GM23338 (cell line): ENCODE measurements at regions not wholly inside any gene's neighbourhood (a gene's known extent, or its start where the extent isn't known, plus 50 kb on each side); places are given as distances from the start of the nearest gene placed in this dataset.

Experiments used
- ATAC-seq: fragments of 200-7000 bp; cut with Tn5 transposase; 3 replicates; pipeline ENCODE4 v1.9.1; 2020
- DNase-seq: peaks from one replicate; pipeline ENCODE4 v3.0.0-alpha.2; 2015; ENCODE audit warnings: low spot score
- H2AFZ ChIP-seq: fragments of 200-600 bp; sonication (generic); 2 replicates; pipeline ENCODE4 v1.8.0; 2016; ENCODE audit warnings: antibody characterized with exemption, mild to moderate bottlenecking, moderate library complexity
- H3F3A ChIP-seq: fragments of 200-600 bp; sonication (generic); replicated peaks from 2 replicates; pipeline ENCODE4 v1.8.0; 2017; ENCODE audit warnings: antibody characterized with exemption, mixed run types, low read depth
- H3K27ac ChIP-seq: fragments of 200-600 bp; sonication (generic); 2 replicates; pipeline ENCODE4 v1.6.1; 2016; ENCODE audit warnings: low read depth
- H3K27me3 ChIP-seq: fragments of 200-600 bp; sonication (generic); 2 replicates; pipeline ENCODE4 v1.8.0; 2016; ENCODE audit warnings: mild to moderate bottlenecking, mixed run types, moderate library complexity; ENCODE audit not compliant: insufficient read depth
- H3K36me3 ChIP-seq: fragments of 200-600 bp; sonication (generic); 2 replicates; pipeline ENCODE4 v1.8.0; 2016; ENCODE audit warnings: mild to moderate bottlenecking; ENCODE audit not compliant: insufficient read depth
- H3K4me1 ChIP-seq: fragments of 200-600 bp; sonication (generic); 2 replicates; pipeline ENCODE4 v1.8.0; 2016; ENCODE audit warnings: mild to moderate bottlenecking, moderate library complexity; ENCODE audit not compliant: insufficient read depth
- H3K4me2 ChIP-seq: fragments of 200-600 bp; sonication (generic); 2 replicates; pipeline ENCODE4 v1.7.1; 2017; ENCODE audit warnings: mixed run types
- H3K4me3 ChIP-seq: fragments of 200-600 bp; sonication (generic); 2 replicates; pipeline ENCODE4 v1.6.1; 2016; ENCODE audit warnings: mixed run types
- H3K79me2 ChIP-seq: fragments of 200-600 bp; sonication (generic); replicated peaks from 2 replicates; pipeline ENCODE4 v1.8.0; 2017; ENCODE audit warnings: mild to moderate bottlenecking; ENCODE audit not compliant: insufficient read depth
- H3K9me2 ChIP-seq: fragments of 200-600 bp; sonication (generic); 2 replicates; pipeline ENCODE4 v1.8.0; 2017; ENCODE audit not compliant: insufficient read depth
- H4K20me1 ChIP-seq: fragments of 200-600 bp; sonication (generic); replicated peaks from 2 replicates; pipeline ENCODE4 v1.8.0; 2017; ENCODE audit warnings: mild to moderate bottlenecking; ENCODE audit not compliant: insufficient read depth
- H3K27ac Mint-ChIP-seq: 2 replicates; pipeline ENCODE4 v1.8.0; 2020; ENCODE audit warnings: inconsistent platforms, mild to moderate bottlenecking, moderate library complexity, mixed read lengths
- H3K27me3 Mint-ChIP-seq: 3 replicates; pipeline ENCODE4 v1.8.0; 2022; ENCODE audit warnings: low read depth, mild to moderate bottlenecking, moderate library complexity, mixed read lengths, inconsistent platforms; ENCODE audit not compliant: insufficient read depth, poor library complexity
- H3K36me3 Mint-ChIP-seq: 3 replicates; pipeline ENCODE4 v1.8.0; 2021; ENCODE audit warnings: low read depth, mild to moderate bottlenecking, inconsistent platforms, moderate library complexity, mixed read lengths
- H3K4me1 Mint-ChIP-seq: 3 replicates; pipeline ENCODE4 v1.8.0; 2020; ENCODE audit warnings: mild to moderate bottlenecking, inconsistent platforms, mixed read lengths
- H3K4me3 Mint-ChIP-seq: 3 replicates; pipeline ENCODE4 v1.8.0; 2021; ENCODE audit warnings: moderate library complexity, mild to moderate bottlenecking, inconsistent platforms, mixed read lengths
- H3K9me3 Mint-ChIP-seq: 3 replicates; pipeline ENCODE4 v1.8.0; 2020; ENCODE audit warnings: moderate library complexity, mild to moderate bottlenecking, inconsistent platforms, mixed read lengths
- CREB1 ChIP-seq: fragments of 250-450 bp; sonication (Bioruptor Pico); IDR thresholded peaks from 2 replicates; pipeline ENCODE4 v1.5.0; 2020; ENCODE audit warnings: low read depth, mild to moderate bottlenecking, moderate library complexity
- CTCF ChIP-seq, 2 experiments: fragments of 200-600 bp in 1 of 2; sonication (generic) in 1 of 2; conservative IDR thresholded peaks; 2 replicates each; pipeline versions ENCODE4 v1.5.1 to v1.6.1; 2016 to 2017; ENCODE audit warnings: antibody characterized with exemption in 2 of 2, low read depth in 2 of 2, mild to moderate bottlenecking in 2 of 2, moderate library complexity in 1 of 2
- ETS1 ChIP-seq: IDR thresholded peaks from 2 replicates; pipeline ENCODE4 v1.6.1; 2016; ENCODE audit warnings: antibody characterized with exemption
- NANOG ChIP-seq: IDR thresholded peaks from 2 replicates; pipeline ENCODE4 v1.6.1; 2016; ENCODE audit warnings: antibody characterized with exemption, borderline replicate concordance
- POLR2AphosphoS5 ChIP-seq: IDR thresholded peaks from 2 replicates; pipeline ENCODE4 v1.6.1; 2016; ENCODE audit warnings: antibody characterized with exemption, low read depth
- REST ChIP-seq: IDR thresholded peaks from one replicate; pipeline ENCODE4 v1.6.1; 2018; ENCODE audit warnings: antibody characterized with exemption; ENCODE audit not compliant: unreplicated experiment
- ZNF462 ChIP-seq: fragments of 250-450 bp; sonication (Bioruptor Pico); IDR thresholded peaks from 2 replicates; pipeline ENCODE4 v1.5.0; 2020; ENCODE audit warnings: mild to moderate bottlenecking, moderate library complexity

GRCh38 chr7:96624954-96625353 lies 84.7 kb downstream of the SEM1 start (continued):
- TF ChIP-seq REST (no peak), CREB1 (no peak), ETS1 (no peak), CTCF (conservative IDR thresholded peaks at IDR 0.05; ENCODE audit: low read depth in 2 of 2) (no peak), NANOG (no peak)

- Histone ChIP-seq H4K20me1 (no peaks in the 10 kb centered on the region), H2AFZ (no peak overlapping the region), H3K9me2 (no peaks in the 10 kb centered on the region), H3K4me3 (no peak overlapping the region), H3K79me2 (no peaks in the 10 kb centered on the region), H3K27ac (no peak overlapping the region), H3F3A (no peaks in the 10 kb centered on the region), H3K4me2 (no peak overlapping the region), H3K4me1 (no peaks in the 10 kb centered on the region), H3K27me3 (no peaks in the 10 kb centered on the region), H3K36me3 (no peaks in the 10 kb centered on the region)
- H3K9me3 Mint-ChIP-seq, result no peaks in the 10 kb centered on the region
- DNase-seq (no peak), ATAC-seq (no peak)
- no peaks in the 10 kb centered on the region; the same call in 2 of the 3 replicates for H3K36me3 Mint-ChIP-seq
- H3K4me1 Mint-ChIP-seq, result peaks cover 7% of the 10 kb centered on the region; the same call in 2 of the 3 replicates
- H3K27ac Mint-ChIP-seq, result no peak overlapping the region
- H3K27me3 Mint-ChIP-seq, result no peaks in the 10 kb centered on the region
- no peak overlapping the region for H3K4me3 Mint-ChIP-seq
- TF ChIP-seq POLR2AphosphoS5 (no peak), REST (no peak), ZNF462 (no peak)
These were observed 87.7 kb downstream of the SEM1 start for GRCh38 chr7:96621932-96622331.
